GM12878 (cell line): ENCODE measurements at regions not wholly inside any gene's neighbourhood (a gene's known extent, or its start where the extent isn't known, plus 50 kb on each side); places are given as distances from the start of the nearest gene placed in this dataset.

Source experiments
- ATF2 ChIP-seq: IDR thresholded peaks from 2 replicates; pipeline ENCODE4 v1.6.1; 2012; ENCODE audit warnings: low read length, inconsistent platforms
- PAX8 ChIP-seq: fragments of 450-650 bp; IDR thresholded peaks from 2 replicates; pipeline ENCODE4 v1.6.1; 2017; ENCODE audit warnings: mild to moderate bottlenecking, moderate library complexity
- SMARCA5 ChIP-seq: fragments of 450-650 bp; IDR thresholded peaks from 2 replicates; pipeline ENCODE4 v1.6.1; 2017; ENCODE audit warnings: mild to moderate bottlenecking
- SPI1 ChIP-seq: IDR thresholded peaks from 2 replicates; pipeline ENCODE4 v1.6.1; 2011; ENCODE audit warnings: low read depth, mild to moderate bottlenecking, low read length, moderate library complexity, borderline replicate concordance; ENCODE audit not compliant: insufficient read depth
- TF ChIP-seq, protein P1 (sequence below): IDR thresholded peaks from 2 replicates; pipeline ENCODE4 v1.6.1; 2012; ENCODE audit warnings: mild to moderate bottlenecking, low read depth, low read length
- TF ChIP-seq, protein P2 (sequence below): IDR thresholded peaks from 2 replicates; pipeline ENCODE4 v1.6.1; 2012; ENCODE audit warnings: low read depth, low read length, improper control_type of control experiment
- TF ChIP-seq, protein P3 (sequence below): fragments of 450-650 bp; IDR thresholded peaks from 2 replicates; pipeline ENCODE4 v1.6.1; 2017; ENCODE audit warnings: borderline replicate concordance

DNA sequence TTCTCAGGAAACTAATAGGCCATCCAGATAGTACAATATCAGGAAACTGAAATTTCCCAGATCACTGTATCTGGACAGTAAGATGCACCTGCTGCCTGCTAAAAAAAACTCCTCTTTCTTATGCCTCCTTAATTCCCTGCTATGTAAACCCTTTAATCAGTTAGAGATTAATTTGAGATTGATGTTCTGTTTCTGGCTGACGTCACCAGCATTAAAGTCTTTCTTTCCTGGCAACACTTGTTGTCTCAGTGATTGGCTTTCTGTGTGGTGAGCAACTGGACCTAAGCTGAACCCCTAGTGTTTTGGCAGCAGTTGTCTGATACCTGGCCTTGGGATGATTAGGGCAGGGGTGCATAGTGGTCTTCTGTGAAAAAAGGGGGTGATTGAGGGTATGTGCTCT, 175.8 kb downstream of the TENT4A start (continued):
- TF ChIP-seq, protein P1, sequence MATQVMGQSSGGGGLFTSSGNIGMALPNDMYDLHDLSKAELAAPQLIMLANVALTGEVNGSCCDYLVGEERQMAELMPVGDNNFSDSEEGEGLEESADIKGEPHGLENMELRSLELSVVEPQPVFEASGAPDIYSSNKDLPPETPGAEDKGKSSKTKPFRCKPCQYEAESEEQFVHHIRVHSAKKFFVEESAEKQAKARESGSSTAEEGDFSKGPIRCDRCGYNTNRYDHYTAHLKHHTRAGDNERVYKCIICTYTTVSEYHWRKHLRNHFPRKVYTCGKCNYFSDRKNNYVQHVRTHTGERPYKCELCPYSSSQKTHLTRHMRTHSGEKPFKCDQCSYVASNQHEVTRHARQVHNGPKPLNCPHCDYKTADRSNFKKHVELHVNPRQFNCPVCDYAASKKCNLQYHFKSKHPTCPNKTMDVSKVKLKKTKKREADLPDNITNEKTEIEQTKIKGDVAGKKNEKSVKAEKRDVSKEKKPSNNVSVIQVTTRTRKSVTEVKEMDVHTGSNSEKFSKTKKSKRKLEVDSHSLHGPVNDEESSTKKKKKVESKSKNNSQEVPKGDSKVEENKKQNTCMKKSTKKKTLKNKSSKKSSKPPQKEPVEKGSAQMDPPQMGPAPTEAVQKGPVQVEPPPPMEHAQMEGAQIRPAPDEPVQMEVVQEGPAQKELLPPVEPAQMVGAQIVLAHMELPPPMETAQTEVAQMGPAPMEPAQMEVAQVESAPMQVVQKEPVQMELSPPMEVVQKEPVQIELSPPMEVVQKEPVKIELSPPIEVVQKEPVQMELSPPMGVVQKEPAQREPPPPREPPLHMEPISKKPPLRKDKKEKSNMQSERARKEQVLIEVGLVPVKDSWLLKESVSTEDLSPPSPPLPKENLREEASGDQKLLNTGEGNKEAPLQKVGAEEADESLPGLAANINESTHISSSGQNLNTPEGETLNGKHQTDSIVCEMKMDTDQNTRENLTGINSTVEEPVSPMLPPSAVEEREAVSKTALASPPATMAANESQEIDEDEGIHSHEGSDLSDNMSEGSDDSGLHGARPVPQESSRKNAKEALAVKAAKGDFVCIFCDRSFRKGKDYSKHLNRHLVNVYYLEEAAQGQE: no peak
- TF ChIP-seq, protein P2, sequence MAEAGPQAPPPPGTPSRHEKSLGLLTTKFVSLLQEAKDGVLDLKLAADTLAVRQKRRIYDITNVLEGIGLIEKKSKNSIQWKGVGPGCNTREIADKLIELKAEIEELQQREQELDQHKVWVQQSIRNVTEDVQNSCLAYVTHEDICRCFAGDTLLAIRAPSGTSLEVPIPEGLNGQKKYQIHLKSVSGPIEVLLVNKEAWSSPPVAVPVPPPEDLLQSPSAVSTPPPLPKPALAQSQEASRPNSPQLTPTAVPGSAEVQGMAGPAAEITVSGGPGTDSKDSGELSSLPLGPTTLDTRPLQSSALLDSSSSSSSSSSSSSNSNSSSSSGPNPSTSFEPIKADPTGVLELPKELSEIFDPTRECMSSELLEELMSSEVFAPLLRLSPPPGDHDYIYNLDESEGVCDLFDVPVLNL: no peak
- no peak for TF ChIP-seq SPI1
- no peak for TF ChIP-seq ATF2
- TF ChIP-seq, protein P3, sequence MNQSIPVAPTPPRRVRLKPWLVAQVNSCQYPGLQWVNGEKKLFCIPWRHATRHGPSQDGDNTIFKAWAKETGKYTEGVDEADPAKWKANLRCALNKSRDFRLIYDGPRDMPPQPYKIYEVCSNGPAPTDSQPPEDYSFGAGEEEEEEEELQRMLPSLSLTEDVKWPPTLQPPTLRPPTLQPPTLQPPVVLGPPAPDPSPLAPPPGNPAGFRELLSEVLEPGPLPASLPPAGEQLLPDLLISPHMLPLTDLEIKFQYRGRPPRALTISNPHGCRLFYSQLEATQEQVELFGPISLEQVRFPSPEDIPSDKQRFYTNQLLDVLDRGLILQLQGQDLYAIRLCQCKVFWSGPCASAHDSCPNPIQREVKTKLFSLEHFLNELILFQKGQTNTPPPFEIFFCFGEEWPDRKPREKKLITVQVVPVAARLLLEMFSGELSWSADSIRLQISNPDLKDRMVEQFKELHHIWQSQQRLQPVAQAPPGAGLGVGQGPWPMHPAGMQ: no peak
- TF ChIP-seq PAX8: no peak
- no peak for TF ChIP-seq SMARCA5
- TF ChIP-seq, all 136 proteins: peak for 0
